NCI-H2227 treated with DMSO at 0.1 percent for 48 hours (cell line): ENCODE measurements at regions not wholly inside any gene's neighbourhood (a gene's known extent, or its start where the extent isn't known, plus 50 kb on each side); places are given as distances from the start of the nearest gene placed in this dataset.
"Not testable (repeated sequence)": the region's sequence is repeated elsewhere in the genome, so short reads cannot be mapped to it uniquely, and the experiment has no call there.

Experiments used
- DNase-seq: peaks from one replicate; lab custom pipeline; 2025; lab: John Stamatoyannopoulos, UW

- DNase-seq = no peak
These were observed 51.2 kb upstream of the THRB start for GRCh38 chr3:24545887-24546286.

GRCh38 chr3:24548278-24548677 is 53.6 kb upstream of the THRB start:
- DNase-seq = no peak

- no peak for DNase-seq
These were observed 55.9 kb upstream of the THRB start for GRCh38 chr3:24550588-24550987.

DNA sequence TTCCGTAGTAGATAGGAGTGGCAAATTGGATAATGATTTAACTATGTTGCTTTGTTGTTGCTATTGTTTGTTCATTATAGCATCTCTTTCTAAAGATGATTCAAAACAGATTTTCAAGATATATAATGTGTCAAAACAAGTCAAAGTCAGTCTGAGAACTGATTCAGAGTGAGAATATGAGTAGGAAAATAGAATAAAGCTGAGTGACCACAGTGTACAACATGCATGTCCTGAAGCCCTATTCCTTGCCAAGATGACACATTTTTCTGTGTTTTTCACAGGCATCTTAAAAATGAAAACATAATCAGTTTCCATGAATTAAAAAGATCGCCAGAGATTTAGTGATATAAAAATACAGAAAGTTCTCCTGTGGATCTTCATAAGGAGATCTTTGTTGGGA is 57.0 kb upstream of the THRB start:
- no peak for DNase-seq

- no peak for DNase-seq
These were observed 68.2 kb upstream of the THRB start for GRCh38 chr3:24562895-24563294.

GRCh38 chr3:24565053-24565452 is 70.4 kb upstream of the THRB start:
- no peak for DNase-seq

DNA sequence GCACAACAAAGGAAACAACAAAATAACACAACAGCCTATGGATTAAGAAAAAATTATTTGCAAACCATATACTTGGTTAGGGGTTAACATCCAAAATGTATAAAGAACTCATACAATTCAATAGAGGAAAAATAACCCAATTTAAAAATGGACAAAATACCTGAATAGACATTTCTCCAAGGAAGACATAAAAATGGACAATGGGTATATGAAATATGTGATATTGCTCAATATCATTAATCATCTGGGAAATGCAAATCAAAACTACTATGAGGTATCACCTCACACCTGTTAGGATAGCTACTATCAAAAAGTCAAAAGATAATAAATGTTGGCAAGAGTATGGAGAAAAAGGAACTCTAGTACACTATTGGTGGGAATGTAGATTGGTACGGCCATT is 71.0 kb upstream of the THRB start:
- no peak for DNase-seq

DNA sequence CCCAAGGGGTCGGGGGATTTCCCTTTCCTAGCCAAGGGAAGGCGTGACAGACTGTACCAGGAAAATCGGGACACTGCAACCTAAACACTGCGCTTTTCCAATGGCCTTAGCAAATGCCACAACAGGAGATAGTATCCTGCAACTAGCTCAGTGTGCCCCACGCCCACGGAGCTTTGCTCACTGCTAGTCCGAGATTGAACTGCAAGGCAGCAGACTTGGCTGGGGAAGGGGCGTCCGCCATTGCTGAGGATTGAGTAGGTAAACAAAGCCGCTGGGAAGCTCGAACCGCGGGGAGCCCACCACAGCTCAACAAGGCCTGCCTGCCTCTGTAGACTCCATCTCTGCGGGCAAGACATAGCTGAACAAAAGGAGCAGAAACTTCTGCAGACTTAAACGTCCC is 72.3 kb upstream of the THRB start:
- DNase-seq = no peak

GRCh38 chr3:24572409-24572808 is 77.8 kb upstream of the THRB start:
- not testable (repeated sequence) for DNase-seq

GRCh38 chr3:24573576-24573975 is 78.9 kb upstream of the THRB start:
- no peak for DNase-seq

GRCh38 chr3:24578324-24578723 is 83.7 kb upstream of the THRB start:
- DNase-seq = no peak

DNA sequence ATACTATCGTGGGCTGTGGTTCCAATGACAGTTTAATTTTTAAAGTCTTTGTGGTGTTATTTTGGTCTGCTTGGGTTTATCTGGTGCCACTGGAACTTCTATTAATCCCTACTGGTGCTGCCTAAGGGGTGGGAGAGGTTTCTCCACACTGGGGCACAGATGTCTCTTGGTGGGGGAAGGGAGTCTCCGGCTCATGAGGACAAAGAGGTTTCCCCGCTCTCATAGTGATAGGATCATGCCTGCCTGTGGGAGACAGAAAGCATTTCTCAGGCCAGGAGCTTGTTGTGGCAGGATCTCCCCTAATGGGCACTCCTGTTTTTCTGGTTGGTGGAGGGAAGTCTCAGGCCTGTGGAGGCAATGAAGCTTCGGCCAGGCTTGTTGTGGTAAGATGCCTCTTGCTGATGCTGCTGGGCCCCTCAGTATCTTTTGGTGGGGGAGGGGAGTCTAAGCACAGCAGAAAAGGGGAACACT is 84.3 kb upstream of the THRB start:
- DNase-seq = no peak

DNA sequence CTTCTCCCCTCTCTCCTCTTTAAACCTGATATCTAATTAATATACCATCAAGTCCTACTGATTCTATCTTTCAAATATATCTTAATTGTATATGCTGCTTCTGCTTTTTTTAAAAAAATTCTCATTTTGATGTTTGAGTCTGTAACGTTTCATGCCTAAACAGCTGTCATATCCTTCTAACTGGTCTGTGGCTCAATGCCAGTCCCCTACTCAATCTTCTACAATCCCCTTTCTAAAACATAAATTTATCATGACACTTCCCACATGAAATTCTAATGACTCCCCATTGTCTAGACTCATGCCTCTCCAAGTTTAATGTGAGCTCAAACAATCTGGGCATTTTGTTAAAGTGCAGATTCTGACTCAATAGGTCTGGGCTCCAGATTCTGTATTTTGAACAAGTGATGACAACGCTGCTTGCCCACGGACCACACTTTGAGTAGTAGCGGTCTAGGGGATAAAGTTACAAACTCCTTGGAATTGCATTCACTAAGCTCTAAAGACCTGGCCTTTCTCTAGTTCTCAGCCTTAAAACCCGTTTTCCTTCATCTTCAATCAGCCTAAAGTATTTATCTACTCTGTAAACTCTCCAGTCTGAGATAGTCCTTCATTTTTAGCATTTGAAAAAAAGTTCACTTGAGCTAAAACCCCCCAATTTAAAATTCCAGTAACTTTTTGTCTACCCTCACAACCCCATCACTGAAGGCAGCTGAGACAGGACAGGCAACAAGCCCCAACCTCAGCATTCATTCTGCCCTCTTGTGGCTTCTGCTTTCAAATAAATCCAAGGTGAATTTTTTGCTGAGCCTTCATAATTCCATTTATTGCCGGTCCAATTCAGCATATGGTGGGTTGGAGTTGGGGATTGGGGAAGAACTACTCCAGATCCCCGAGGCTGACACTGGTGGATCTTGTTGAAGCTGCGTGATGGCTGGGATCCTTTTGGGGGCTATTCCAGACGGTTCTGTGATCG is 88.1 kb upstream of the THRB start:
- DNase-seq = no peak

- DNase-seq = no peak
These were observed 92.3 kb upstream of the THRB start for GRCh38 chr3:24586920-24587319.

DNA sequence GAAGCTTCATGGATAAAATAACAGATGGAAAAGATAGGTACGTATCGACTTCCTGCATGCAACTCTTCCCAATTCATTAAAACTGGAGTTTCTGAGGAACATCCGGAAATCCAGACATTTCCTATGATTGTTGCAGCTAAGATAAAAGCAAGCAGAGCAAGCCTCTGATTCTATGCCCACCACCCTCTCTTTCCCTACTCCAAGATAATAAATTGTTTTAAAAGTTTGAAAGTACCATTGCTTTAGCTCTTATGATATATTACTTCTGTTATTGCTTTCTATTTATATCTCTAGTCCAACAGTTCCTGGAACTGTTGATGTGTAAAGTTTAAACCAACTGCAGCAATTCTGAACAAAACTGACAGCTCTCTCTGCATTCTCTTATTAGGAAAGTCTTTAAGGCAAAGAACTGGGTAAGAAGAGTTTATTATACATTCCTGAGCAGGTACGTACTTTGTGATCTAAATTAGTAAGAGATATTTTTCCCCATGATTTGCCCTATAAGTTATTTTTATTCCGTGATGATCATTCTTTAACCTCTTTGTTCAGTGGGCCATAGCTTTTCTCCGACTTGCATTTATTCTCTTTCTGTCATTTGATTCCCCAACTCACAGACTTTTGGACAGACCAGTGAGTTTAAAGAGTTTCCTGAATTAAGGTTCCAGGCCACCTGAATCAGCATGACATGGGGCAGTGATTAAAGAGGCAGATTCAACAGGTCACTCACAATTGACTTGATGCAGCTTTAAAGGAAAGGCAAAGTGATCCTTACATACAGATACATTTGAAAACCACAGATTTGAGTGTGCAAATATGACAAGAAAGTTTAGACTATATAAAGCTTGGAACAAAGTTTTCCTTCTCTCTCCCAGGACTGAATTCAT is 94.2 kb upstream of the THRB start:
- no peak for DNase-seq

- no peak for DNase-seq
These were observed 94.8 kb upstream of the THRB start for GRCh38 chr3:24589513-24589851.

DNA sequence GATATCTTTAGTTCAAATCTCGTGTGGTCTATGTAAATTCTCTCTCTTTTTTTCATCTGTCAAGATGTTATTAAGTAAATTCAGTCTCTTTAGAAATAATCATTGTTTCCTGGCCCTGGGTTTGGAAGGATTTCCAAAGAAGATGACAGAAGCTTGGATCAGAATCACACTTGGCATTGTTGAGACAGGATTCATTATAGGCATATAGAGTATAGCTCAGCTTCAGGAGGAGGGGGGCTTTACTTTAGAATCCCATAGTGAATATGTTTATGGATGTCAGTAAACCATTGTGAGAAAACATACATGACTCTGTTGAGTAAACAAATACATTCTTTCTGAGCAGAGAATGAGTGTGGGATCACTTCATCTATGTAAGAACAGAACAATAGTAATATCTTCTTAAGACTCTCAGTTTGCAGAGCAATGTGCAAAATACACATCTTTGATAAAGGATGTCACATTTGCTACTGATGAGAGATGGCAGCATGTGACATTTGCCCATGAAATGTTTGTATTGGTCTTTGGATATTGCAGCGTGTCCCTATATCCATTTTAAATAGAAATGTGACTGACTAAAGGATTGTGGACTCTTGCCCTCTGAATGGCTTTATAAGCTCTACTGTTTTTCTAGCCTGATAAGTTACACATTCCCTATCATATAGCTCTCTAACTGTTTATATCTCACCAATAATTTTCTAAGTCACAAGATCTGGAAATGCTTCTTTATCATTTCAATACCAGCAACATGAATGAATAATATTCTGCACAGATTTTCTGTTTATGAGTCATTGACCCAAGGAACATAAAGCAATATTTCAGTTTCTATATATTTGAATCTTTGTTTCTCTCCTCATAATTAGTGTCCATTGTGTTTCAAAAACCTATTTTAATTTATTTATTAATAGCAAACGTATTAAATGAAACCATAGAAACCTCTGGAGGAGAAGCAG is 95.6 kb upstream of the THRB start:
- no peak for DNase-seq

- no peak for DNase-seq
These were observed 96.5 kb upstream of the THRB start for GRCh38 chr3:24591191-24591590.

DNA sequence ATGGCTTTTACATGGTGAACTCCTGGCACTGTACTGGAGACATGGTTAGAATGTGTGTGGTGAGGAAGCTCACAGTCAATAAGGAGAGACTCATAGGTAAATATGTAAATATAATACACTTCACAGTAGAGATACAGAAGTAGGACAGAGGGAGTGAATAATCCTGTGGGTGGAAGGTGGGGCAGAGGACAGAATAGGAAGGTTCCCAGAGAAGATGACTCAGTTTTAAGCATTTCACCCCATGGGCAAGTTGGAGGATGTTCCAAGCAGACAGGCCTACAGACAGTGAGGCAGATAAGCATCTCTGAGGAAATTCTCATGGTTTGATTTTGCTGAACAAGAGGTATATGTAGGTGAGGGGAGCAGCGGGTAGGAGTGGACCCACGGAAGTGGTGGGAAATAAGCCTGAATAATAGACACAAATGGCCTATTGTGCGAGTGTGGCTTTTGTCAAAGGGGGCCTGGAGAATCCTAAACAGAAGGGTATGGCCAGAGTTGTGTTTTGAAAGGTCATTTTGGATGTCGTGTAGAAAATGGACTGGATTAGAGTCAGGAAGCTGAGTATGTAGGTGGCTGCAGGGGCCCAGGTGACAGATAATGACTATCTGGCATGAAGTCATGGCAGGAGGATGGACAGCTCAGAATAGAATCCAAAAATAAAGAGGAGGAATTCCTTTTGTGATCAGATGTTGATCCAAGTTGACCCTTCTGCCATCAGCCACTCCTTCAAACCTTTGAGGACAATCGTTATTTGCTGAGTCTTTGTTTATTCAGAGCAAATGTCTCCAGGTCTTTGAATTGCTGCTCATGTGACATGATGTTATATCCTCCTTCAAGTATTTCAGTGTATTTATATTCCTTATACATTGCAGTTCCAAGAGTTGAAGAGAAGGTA is 97.3 kb upstream of the THRB start:
- DNase-seq = no peak

DNA sequence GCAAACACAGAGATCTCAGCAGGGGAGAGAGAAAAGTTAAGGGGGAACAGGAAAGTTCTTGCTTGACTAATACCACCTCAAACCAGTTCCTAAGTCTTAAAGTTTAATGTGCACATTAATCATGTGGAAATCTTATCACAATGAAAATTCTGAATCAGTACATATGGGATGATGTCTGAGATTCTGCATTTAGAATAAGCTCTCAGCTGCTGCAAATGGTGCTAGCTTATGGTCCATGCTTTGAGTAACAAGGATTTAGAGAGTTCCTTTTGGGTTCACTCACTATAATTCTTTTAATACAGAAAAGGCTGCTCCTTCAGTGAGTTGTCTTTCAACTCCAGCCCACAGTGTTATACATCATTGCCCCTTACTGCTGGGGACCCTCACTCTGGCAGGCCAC is 99.5 kb upstream of the THRB start:
- no peak for DNase-seq

DNA sequence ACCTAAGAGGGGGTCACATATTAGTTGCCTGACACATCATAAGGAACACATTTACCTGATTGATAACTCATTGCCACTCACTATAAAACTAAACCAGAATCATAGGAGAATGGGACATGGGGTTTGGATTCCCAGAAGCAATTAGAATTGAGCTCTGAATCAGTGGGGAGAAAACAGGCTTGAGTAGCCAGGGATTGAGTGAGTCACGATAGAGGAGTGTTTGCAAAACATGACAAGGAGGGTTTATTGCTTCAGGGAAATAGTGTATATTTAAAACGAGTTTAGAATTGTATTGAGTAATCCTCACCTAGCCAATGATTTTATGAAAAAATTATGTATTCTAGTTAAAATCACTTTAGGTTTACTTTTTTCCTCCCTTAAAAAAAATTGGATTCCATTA is 101.1 kb upstream of the THRB start:
- DNase-seq = no peak
